ENCODE measurements at regions not wholly inside any gene's neighbourhood (a gene's known extent, or its start where the extent isn't known, plus 50 kb on each side); places are given as distances from the start of the nearest gene placed in this dataset.

DNA sequence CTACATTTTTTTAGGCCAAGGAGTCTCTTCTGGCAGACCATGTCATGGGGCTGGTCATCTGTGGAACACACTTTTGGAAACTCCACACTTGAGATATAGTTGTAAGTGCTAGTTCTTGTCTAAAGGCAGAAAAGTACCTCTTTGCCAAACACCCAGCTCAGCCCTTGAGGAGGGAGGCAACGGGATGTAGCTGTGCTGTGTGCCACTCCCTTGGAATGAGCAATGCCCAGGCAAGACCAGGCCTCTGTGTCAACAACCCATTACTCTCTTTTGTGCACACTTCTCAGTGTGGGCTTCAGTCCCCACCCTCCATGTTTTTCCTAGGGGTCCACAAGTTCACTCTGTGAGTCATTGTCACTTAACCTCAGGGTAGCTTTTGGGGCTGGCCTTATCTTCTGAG lies 528.3 kb upstream of the CFAP20DC start:
- no peak for DNase-seq

DNA sequence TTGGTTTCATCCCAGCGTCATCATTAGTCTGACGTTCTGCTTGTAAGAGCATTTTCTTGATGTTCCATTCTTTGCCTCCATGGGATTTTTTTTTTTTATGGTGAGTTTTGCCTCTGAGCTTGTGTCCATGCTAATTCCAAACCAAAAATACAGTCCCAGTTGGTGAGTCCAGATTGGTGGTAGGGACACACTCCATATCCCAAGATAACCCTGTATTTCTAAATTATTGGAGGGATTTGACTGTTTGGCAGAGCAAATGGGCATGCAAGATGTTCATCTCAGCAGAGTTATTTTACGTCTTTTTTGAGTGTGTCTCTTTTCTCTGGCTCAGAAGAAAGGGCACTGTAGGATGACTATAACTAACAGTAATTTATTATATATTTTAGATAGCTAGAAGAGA lies 526.8 kb upstream of the CFAP20DC start:
- no peak for DNase-seq

DNA sequence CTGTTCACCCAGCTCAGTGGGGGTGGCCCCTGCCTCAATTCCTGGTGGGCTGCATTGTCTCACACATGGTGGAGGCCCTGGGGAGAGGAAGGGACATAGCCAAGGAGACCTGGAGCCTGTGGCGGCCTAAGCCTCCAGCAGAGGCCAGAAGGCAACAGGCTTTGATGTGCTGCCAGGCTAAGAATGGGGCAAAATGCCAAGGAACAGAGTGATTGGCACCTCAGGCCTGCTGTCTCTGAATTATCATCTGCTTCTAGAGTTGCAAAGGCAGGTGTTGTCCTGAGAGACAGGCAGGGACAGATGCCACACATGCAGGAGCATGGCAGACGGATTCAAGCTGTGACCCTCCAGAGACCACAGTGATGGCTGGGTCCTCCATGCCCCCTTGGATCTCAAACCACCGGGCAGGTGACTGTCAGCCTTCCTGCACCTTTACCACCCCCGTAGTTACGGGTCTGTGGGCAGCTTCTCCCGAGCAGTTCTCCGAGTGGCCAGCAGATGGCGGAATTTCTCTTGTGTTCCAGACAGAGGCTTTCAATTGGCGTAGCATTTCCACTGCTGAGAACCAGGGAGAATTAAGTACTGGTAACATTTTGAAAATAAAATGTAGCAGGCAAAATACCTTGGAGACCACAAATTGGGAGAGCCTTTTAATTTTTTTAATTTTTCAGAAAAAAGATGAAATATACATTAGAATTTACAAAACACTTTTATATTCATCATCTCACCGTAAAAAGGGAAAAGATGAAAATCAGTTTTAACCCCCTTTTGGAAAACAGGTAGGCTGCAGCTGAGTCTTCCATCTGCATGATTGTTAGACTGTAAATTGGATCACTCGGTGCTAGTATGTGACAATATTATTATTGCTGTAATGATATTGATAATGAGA lies 525.5 kb upstream of the CFAP20DC start:
- peak; percentile 64 for DNase-seq

DNA sequence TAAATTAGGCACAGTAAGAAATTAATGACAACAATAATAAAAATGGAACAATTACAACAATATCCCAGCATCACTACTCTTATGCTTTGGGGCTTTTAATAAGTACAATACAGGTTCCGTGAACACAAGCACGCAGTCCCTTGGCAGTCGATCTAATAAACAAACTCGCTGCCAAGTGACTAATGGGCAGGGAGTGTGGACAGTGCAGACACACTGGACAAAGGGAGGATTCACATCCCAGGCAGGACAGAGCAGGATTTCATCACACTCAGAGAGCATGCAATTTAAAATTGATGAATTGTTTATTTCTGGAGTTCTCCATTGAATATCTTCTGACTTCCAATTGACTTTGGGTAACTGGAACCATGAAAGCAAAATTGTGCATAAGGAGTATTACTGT lies 524.1 kb upstream of the CFAP20DC start:
- peak; percentile 45 for DNase-seq

DNA sequence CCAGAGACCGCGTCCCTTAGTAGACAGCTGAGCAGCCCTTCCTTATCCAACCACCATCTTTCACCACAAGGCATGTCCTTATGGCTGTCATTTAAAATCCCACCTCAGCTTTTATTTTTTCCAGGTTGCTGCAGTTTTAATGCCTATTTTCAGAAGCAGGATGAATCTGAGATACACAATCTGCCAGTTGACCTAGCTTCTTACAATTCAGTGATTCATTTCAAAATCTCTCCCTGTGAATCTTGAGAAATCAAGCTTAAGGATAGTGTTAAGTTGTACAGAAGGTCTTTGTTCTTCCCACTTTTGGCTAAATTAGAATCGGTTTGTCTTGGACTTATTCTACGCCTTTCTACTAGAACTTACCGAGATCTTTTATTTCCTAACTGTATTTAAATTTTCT lies 522.3 kb upstream of the CFAP20DC start:
- no peak for DNase-seq

DNA sequence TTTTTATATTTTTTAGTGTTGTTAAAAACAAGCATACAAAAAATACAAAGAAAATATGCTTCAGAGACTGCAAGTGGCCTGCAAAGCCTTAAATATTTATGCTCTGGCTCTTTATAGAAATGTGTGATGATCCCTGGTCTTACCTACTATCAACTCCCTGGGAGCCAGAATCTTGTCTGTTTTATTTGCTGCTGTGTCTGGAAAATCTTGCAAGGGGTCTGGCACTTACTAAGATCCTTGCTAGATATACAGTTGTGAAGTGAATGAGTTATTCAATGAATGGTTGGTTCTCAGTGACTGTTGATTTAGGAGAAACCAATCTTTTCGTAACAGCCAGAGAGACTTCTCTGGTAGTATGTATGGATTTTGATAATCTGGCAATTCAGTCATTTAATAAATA lies 521.0 kb upstream of the CFAP20DC start:
- DNase-seq, result no peak

DNA sequence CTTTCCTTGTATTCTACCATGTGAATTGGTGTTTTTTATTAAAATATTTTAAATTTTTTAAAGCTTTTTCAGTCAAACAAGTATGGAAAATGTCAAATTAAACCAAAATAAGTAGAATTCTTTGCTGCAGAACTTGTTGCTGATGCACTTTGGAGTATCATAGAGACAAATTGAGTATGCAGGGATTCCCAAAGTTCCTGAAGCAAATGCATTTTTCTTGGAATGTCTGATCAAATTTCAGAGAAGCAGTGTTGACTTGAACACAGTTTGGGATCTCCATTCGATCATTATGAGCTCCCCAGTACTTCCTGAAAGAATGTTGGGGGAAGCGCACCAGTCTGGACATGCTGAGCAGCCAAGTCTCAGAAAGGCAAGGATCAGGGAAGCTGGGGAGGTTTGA lies 517.8 kb upstream of the CFAP20DC start:
- DNase-seq, result peak; percentile 56

DNA sequence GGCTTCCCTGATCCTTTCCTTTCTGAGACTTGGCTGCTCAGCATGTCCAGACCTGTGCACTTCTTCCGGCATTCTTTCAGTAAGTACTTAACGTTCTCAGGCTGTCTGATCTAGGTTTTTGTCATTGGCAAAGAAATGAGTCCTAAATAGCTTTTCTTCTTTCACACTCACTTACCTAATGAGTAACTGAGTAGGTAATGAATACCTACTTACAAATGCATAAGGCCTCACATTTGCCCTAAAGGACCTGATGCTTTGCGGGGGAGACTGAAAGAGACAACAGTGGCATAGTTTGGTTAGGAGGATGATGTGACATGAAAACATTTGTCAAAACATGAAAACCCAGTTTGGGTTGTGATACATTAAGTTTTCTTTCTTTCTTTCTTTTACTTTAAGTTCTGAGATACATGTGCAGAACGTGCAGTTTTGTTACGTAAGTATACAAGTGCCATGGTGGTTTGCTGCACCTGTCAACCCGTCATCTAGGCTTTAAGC lies 516.7 kb upstream of the CFAP20DC start:
- no peak for DNase-seq

DNA sequence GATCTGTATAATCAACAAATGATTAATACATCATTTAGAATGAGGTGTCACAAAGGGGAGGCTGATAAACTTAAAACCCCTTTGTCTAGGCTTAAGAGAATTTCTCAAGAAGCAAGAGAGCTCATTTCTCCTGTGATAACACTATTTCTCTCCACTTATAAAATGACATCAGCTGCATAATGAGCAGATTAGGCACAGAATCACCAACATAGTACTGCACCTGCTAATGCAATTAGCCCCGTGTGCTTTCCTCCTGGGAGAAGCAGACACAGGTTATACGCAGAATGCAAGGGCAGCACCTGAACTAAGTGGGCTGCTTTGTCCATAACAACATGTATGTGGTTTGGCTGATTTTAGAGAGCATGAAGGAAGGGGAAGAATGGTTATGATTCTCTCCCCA lies 515.3 kb upstream of the CFAP20DC start:
- no peak for DNase-seq

DNA sequence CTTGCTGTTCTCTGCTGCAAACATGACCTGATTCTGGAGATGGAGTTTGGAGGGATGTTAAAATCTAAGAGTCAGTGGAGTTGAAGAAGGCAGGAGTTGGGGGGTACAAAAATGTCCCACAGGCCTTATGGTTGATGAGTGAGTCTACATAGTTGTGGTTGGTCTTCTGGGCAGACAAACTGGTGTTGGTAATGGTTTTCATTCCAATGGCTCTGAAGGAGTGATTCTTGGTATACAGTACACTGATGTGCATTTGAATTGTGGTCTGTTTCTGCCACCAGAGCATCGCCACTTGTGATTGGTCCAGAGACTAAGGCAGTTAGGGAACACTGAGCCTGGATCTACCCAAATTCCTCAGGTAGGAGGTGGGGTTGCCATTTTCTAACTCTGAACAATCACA lies 514.1 kb upstream of the CFAP20DC start:
- DNase-seq, result peak; percentile 75

DNA sequence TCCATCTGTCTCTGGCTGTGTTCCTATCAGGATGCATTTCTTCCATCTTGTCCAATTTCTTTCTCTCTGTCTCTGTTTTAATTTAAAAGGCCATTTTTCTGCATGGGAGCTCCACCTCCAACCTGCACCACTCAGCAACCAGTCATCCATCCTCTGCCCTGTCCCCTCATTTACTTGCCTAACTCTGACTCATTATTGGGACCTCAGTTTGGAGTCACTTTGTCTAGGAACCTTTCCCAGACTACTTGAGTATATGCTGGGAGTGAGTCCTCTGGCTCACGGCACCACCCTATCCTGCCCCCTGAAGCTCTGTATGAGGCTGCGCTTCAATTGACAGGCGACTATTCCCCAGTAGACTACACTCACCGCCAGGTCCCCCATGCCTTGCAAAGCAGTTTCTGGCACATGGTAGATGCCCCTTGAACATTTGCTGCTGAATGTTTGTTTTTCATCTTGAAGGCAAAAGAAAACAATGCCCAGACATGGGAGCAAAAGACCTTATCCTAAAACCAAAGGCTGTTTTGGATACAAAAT lies 513.3 kb upstream of the CFAP20DC start:
- DNase-seq, result peak; percentile 82

DNA sequence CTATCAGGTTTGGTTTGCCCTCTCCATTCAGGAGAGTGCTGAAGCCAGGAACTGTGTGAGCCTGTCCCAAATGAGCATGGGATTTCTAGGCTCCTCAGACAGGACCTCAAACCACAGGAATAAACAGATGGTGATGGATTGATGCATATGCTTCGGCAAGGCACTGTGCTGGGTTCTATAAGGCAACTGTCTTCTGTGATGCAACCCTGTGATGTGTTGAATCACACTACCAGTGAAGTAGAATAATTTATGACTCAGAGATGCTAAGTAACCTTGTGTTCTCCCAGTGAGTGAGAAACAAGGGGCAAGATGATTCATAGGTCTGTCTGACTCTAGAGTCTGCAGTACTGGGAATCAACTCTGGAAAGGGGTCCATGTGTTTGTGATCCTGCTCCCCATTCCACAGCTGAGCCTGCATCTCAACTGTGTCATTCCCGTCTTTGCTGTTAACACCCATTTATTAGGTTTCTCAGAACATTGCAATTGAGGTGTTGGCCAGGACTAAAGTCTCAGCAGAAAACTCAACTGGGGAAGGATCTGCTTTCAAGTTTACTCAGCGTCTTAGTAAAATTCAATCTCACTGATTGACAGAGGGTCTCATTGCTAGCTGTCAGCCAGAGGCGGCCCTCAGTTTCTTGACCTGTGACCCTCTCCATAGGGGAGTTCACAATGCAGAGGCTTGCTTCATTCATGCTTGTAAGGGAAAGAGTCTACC lies 510.1 kb upstream of the CFAP20DC start:
- DNase-seq, result peak; percentile 99

DNA sequence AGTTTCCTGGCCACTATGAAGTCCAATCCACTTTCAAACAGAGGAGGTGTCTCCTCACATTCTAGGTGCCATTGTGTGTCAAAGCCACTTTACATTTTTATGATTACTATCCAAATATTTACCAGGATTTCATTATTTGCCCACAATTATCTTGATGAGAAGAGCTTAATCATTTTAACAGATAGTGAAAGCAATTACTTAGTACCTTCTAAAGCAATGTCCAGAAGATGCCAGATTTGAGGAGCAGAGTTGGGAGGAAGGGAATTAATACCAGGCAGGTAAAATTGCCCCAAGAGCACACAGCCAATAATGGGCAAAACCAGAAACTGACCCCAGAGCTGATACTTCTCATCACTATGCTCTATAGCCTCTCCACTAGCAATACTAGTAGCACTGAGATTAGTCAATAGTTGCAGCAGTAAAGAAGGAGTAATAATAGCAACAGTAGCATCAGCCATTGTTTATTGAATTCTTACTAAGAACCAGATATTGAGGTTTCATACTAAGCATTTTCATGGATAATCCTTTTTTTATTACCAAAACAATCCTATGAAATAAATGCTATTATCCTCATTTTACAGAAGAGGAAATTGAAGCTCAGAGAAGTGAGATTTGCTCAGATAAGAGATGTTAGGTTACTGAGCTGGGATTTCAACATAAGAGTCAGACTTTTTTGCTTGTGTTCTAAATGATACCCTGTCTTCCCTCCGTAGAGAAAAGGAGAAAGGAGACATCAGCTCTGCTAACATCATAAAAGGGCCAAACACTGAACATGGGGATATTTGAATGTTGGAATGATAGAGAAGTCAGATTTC lies 509.3 kb upstream of the CFAP20DC start:
- no peak for DNase-seq

DNA sequence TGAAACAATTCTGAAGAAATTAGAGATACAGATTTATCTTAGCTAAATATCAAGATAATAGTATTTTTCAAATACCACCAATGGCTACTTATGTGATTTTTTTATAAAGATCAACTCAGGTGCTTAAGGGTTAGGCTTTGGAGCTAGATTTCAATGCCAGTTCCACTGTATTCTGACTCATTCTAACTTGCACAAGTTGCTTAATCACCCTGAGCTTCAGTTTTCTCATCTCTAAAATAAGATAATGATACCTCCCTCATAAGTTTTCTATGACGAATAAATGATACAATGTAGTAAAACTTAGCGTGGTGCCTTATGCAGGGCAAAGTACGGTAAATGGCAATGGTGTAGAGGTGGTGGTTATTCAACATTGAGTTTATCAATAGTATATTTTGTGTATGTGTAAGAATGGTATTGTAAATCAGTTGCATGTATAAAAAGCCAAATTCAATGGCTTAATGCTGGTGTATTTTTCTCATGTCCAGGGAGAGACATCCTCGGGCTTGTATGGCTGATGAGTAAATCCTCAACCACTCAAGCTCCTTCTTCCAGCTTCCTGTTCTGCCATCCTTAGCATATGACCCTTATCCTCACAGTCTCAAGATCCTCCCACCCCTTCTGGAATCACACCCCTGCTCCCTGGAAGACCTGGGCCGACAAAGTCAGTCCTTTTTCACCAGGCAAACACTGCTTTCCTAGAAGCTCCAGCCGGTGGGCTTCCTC lies 505.9 kb upstream of the CFAP20DC start:
- DNase-seq, result peak; percentile 24

DNA sequence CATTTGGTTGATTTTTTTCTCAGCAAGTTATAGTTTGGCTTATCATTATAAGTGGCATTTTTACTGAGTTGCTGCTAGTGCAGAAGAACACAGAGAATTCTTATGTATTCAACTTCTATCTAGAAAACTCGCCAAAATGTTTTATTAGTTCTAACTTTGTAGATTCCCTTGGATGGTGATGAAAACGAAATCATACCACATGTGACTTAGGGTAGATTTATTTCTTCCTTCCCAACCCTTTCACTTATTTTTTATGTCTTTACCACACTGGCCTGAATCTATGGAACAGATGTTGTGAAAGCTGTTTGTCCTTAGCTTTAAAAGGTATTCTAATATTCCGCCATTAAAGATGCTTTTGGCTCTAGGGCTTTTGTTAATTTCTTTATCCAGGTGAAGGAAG lies 503.3 kb upstream of the CFAP20DC start:
- DNase-seq, result no peak

DNA sequence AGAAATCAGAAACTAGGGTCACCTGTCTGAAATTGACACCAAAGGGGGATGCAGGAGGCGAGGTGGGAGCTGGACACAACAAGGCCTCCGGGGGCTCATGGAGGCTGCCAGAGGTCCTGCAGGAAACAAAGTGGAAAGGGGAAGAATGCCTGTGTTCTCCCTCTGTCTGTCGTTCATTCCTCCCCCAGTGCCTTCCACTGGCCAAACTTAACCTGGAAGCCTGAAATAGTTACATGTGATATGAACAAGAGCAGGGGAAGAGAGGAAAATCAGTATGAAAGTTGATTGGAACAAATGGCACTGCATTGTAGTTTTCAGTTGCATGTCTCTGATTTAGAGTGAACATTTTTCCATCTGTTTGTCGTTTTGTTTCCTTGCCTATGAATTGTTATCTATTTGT lies 502.0 kb upstream of the CFAP20DC start:
- DNase-seq, result no peak

DNA sequence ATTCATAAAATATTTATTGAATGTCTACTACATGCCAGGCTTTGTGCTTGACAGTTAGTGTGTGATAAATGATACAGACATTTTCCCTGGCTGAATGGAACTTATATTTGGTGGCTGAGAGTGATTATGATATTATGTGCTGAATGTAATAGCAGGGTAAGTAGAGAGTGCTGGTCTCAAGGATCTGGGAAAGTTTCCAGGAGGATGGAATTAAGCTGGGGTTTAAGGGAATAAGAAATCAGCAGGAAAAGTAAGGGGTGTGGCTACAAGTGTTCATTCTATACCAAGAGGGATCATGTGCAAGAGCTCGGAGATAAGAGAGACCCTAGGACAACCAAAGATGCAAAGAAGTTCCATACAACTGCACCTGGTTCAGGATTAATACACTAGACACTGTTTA lies 500.1 kb upstream of the CFAP20DC start:
- peak; percentile 27 for DNase-seq

DNA sequence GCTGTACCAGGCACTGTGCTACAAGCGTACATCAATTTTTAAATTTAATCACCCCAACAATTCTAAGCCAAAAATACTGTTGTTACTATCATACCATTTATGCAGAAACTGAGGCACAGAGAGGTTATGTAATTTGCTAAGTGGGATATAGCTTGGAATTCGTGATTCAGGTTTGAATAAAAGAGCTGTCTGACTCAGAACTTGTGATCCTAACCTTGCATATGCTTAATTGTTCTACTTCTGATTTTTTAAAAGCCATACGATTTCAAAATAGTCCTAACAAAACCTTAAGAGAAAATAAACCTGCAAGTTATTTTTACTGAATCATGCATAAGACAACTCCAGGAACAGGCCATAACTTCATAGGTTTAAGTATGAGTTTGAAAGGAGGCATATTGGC lies 498.0 kb upstream of the CFAP20DC start:
- no peak for DNase-seq

DNA sequence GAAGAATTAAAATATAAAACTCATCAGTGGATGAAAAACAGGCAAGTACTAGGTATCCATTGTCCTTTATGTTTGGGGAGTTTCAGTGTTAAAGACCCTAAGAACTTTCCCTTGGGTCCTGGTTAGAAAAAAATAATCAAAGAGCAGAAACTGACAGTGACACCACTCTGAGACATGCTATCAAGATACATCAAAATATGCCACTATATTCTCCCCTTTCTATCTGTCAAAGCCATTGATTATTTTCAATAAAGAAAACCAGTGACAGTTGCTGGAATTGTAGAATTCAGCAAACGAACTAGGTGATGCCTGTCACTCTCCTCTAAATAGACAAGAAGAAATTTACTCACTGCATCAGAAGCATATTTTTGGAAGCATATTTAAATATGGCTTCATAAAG lies 496.7 kb upstream of the CFAP20DC start:
- DNase-seq, result no peak

DNA sequence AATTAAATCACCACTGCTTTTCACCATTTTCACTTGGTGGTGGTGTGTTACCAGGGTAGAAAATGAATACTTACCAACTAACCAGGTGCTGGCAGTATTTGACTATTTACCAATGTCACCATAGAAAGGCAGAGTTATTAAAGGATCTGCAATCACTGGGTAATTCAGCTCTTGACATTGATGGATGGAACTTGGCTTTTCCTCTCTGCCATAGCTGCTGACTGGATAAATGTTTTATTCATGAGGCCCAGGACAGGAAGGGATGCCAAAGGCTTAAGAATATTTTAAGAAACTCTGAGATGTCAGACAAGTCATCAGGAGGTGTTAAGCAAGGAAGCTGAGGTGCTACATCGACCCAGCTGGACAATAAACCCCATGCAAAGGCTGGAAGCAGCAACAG lies 495.5 kb upstream of the CFAP20DC start:
- DNase-seq, result no peak

DNA sequence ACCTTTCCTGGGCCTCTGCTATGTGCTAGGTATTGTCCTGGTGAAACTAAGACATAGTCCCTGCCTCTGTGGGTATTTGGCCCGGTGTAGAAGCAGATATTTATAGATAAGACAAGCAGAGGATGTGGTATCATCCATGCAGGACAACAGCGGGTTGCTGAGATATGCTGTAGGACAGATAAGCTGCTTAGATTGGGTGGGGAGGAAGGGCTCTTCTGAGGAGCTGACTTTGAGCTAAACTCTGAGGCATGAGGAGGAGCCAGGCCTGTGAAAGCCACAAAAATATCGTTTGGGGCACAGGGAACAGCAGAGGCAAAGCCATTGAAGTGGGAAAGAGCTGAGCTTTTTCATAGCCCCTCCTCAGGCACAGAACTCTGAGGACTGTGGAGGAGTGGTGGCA lies 492.5 kb upstream of the CFAP20DC start:
- DNase-seq, result no peak

DNA sequence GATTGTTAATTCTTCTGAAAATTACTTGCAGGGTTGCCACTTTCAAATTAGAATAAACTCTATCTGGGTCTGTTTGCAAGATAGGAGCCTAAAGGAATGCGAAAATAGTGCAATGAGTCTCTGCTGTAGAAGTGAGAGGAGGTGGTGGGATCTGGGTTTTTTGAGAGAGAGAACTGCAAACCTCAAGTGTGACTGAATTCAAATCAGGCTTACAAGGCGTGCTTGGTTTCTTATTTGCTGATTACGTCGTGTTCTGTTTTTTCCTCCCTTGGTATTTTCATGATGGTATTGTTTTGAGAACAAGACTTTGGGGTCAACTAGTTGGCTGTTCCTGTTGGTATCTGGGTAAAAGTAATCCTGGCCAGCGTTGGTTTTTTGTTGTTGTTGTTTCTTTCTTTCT lies 490.9 kb upstream of the CFAP20DC start:
- no peak for DNase-seq

Data from fibroblast of skin of right biceps (primary cell).